H54 (cell line): ENCODE measurements at regions not wholly inside any gene's neighbourhood (a gene's known extent, or its start where the extent isn't known, plus 50 kb on each side); places are given as distances from the start of the nearest gene placed in this dataset.
"Not testable (repeated sequence)": the region's sequence is repeated elsewhere in the genome, so short reads cannot be mapped to it uniquely, and the experiment has no call there.

Experiments used
- DNase-seq: peaks from one replicate; pipeline ENCODE4 v3.0.0; 2011; ENCODE audit warnings: low spot score, mixed read lengths; ENCODE audit not compliant: insufficient read length
- FAIRE-seq: peaks from 3 replicates; lab custom pipeline; 2011; peaks lifted over from hg19 to GRCh38; lab: Jason Lieb, UNC
- POLR2A ChIP-seq: IDR thresholded peaks from 2 replicates; pipeline ENCODE4 v1.6.1; 2011; ENCODE audit warnings: low read depth, mild to moderate bottlenecking, low read length

- DNase-seq, result no peak
Measured at GRCh38 chr21:24561291-24561690, 1046.0 kb downstream of the MRPL39 start.

GRCh38 chr21:24552491-24552890, 1054.8 kb downstream of the MRPL39 start:
- DNase-seq (no peak), FAIRE-seq (no peak)
- no peak for TF ChIP-seq POLR2A

More at GRCh38 chr21:24561291-24561690, 1046.0 kb downstream of the MRPL39 start:
- TF ChIP-seq POLR2A, result no peak
- FAIRE-seq, result no peak

GRCh38 chr21:24545807-24546361, 1061.4 kb downstream of the MRPL39 start:
- no peak for FAIRE-seq
- no peak for DNase-seq
- no peak for TF ChIP-seq POLR2A

GRCh38 chr21:24514081-24514733, 1093.1 kb downstream of the MRPL39 start:
- TF ChIP-seq POLR2A, result no peak
- FAIRE-seq, result no peak
- no peak for DNase-seq

DNA sequence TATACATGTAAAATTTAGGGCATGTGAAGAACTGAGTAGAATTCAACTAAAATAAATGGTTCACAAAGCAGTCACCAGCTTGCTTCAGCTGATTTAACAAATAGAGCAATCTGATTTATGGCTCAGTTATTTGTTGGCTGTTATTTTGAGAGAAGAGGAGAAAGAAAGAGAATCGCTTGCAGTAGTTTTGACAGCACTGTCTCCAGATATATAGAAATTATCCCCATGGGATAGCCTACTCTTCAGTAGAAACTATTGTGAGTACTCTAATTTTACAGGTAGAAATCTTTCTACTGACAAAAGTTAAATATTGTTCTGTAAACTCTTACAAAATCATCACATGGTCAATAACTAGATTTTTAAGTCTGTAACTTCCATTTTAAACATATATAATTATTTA, 1098.2 kb downstream of the MRPL39 start:
- TF ChIP-seq POLR2A, result no peak
- no peak for FAIRE-seq
- no peak for DNase-seq

- no peak for TF ChIP-seq POLR2A
- DNase-seq (no peak), FAIRE-seq (no peak)
Measured at GRCh38 chr21:24486973-24487372, 1120.3 kb downstream of the MRPL39 start.

GRCh38 chr21:24483361-24483760, 1123.9 kb downstream of the MRPL39 start:
- FAIRE-seq, DNase-seq: not testable (repeated sequence)

DNA sequence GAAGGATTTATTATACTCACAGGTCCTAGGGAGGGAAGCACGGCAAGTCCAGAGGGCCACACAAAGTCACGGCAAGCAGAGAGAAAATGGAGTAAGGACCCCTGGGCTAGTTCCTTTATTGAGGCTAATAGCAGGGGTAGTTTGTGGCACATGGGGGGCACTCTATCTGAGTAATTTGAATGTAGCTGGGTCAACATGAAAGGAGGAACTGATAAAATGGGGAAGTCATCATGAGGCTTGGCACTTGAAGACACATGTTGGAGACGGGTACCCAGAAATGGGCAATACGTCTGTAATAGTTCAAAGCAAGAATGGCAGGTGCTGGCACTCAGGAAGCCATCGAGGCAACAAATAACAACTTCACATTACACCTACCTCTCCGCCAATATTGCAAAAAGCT, 1136.4 kb downstream of the MRPL39 start:
- no peak for TF ChIP-seq POLR2A
- no peak for FAIRE-seq
- no peak for DNase-seq

GRCh38 chr21:24456358-24456757, 1150.9 kb downstream of the MRPL39 start:
- DNase-seq (no peak), FAIRE-seq (no peak)
- no peak for TF ChIP-seq POLR2A

DNA sequence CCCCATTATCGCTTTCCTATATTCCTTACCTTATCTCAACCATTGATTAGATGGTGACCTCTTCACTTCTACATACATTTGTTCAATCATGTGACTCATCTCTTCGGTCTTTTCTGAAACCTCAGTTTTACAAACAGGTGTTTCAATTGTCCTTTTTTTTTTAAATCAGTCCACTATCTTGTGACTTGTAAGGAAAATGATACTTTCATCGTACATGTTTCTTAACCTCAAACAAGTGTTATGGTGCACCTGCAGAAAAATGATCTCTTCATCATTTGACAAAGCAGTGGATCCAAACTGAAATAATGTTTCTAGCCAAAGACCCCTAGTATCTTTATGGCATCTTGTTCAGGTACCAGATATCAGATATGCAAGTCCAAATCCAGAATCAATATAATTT, 1157.2 kb downstream of the MRPL39 start:
- TF ChIP-seq POLR2A, result no peak
- FAIRE-seq (no peak), DNase-seq (no peak)

DNA sequence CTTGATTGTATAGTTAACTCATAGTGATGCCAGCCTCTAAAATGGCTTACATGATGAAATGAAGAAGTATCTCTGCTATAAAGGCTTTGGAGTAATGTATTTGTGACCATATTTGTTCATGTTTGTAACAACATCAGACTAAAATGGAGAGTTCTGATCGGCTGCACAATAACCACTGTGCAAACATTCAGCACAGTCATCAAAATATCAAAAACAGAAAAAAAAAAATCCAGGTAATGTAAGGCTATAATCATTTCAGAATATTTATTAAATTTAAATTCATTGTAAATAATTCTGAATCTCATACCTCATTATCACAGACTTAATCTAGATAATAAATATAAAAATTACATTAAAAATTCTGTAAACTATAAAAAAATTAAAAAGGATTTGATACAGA, 1161.8 kb downstream of the MRPL39 start:
- no peak for DNase-seq
- TF ChIP-seq POLR2A, result no peak
- no peak for FAIRE-seq

DNA sequence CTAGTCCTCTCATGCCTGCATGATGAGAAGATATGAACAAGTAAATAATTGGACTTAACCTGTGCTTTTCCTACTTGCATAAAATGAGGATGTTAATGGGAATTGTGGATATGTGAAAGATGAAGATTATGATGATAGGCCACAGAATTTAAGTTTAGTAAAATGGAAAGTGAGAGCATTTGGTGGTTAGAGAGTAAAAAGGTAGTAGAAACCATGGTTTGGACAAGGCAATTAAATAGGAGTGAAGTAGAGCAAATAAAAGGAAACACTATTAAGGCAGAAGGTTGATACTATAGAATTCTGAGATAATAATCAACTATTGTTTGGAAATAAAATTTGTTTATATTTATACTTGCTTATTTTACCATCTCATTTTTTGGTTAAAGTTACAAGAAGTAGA, 1162.5 kb downstream of the MRPL39 start:
- TF ChIP-seq POLR2A, result no peak
- DNase-seq, result no peak
- no peak for FAIRE-seq

GRCh38 chr21:24436236-24436635, 1171.0 kb downstream of the MRPL39 start:
- FAIRE-seq, result no peak
- TF ChIP-seq POLR2A, result no peak
- no peak for DNase-seq

- DNase-seq, result no peak
- no peak for TF ChIP-seq POLR2A
- FAIRE-seq, result no peak
Measured at GRCh38 chr21:24428591-24429199, 1178.6 kb downstream of the MRPL39 start.

DNA sequence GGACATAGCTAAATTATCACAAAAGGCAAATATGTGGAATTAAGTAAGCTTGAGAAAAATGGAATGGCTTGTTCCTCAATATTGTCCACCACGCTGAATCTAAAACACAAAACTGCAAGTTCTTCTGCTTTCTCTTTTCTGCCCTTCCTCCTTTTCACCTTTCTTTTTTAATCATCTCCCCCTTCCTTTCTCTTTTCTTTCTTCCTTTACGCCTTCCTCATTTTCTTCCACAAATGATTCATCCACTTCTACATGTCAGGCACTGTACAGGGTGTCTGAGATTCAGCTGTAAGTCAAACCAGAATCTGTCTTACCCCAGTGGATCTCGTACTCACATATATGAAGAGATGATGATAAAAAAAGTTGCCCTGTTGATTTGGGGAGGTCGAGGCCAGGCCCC, 1182.5 kb downstream of the MRPL39 start:
- FAIRE-seq (no peak), DNase-seq (no peak)
- TF ChIP-seq POLR2A, result no peak
